CD4-positive, alpha-beta T cell treated with Interleukin-17A for 4 hours (primary cell): ENCODE measurements at regions not wholly inside any gene's neighbourhood (a gene's known extent, or its start where the extent isn't known, plus 50 kb on each side); places are given as distances from the start of the nearest gene placed in this dataset.
"Not testable (repeated sequence)": the region's sequence is repeated elsewhere in the genome, so short reads cannot be mapped to it uniquely, and the experiment has no call there.

ENCODE experiments used
- DNase-seq: peaks from one replicate; pipeline ENCODE4 v3.0.0-alpha.2; 2020; ENCODE audit warnings: mixed read lengths

- DNase-seq = no peak
Measured at GRCh38 chr4:60404027-60404426, 796.1 kb upstream of the ADGRL3 start.

- DNase-seq = no peak
Measured at GRCh38 chr4:60422439-60422838, 777.7 kb upstream of the ADGRL3 start.

GRCh38 chr4:60423573-60424184 is 776.4 kb upstream of the ADGRL3 start:
- not testable (repeated sequence) for DNase-seq

GRCh38 chr4:60432911-60433310 is 767.2 kb upstream of the ADGRL3 start:
- DNase-seq = no peak

GRCh38 chr4:60443068-60443467 is 757.1 kb upstream of the ADGRL3 start:
- DNase-seq = no peak

- DNase-seq = no peak
Measured at GRCh38 chr4:60443796-60444195, 756.3 kb upstream of the ADGRL3 start.

GRCh38 chr4:60450054-60450453 is 750.1 kb upstream of the ADGRL3 start:
- no peak for DNase-seq

- DNase-seq = no peak
Measured at GRCh38 chr4:60452266-60452665, 747.9 kb upstream of the ADGRL3 start.

- no peak for DNase-seq
Measured at GRCh38 chr4:60455380-60455779, 744.7 kb upstream of the ADGRL3 start.

GRCh38 chr4:60461551-60461950 is 738.6 kb upstream of the ADGRL3 start:
- DNase-seq = no peak

- no peak for DNase-seq
Measured at GRCh38 chr4:60463857-60464502, 736.1 kb upstream of the ADGRL3 start.

GRCh38 chr4:60482921-60483351 is 717.2 kb upstream of the ADGRL3 start:
- DNase-seq = no peak

GRCh38 chr4:60485276-60485675 is 714.9 kb upstream of the ADGRL3 start:
- no peak for DNase-seq

- DNase-seq = not testable (repeated sequence)
Measured at GRCh38 chr4:60487118-60487761, 712.9 kb upstream of the ADGRL3 start.

- no peak for DNase-seq
Measured at GRCh38 chr4:60500810-60501209, 699.3 kb upstream of the ADGRL3 start.

GRCh38 chr4:60502733-60503132 is 697.4 kb upstream of the ADGRL3 start:
- no peak for DNase-seq

- no peak for DNase-seq
Measured at GRCh38 chr4:60506061-60506460, 694.1 kb upstream of the ADGRL3 start.

GRCh38 chr4:60522265-60522664 is 677.9 kb upstream of the ADGRL3 start:
- DNase-seq = no peak

- no peak for DNase-seq
Measured at GRCh38 chr4:60531776-60532379, 668.2 kb upstream of the ADGRL3 start.

GRCh38 chr4:60544981-60545380 is 655.1 kb upstream of the ADGRL3 start:
- DNase-seq = no peak

- no peak for DNase-seq
Measured at GRCh38 chr4:60562334-60562733, 637.8 kb upstream of the ADGRL3 start.

- DNase-seq = no peak
Measured at GRCh38 chr4:60565558-60565957, 634.6 kb upstream of the ADGRL3 start.

- no peak for DNase-seq
Measured at GRCh38 chr4:60575336-60575735, 624.8 kb upstream of the ADGRL3 start.

- no peak for DNase-seq
Measured at GRCh38 chr4:60579335-60579734, 620.8 kb upstream of the ADGRL3 start.
